Activated CD4-positive, CD25-positive, alpha-beta regulatory T cell treated with anti-CD3 and anti-CD28 coated beads, Interleukin-2, amount 50 U/mL, for 24 hours (primary cell): ENCODE measurements at regions not wholly inside any gene's neighbourhood (a gene's known extent, or its start where the extent isn't known, plus 50 kb on each side); places are given as distances from the start of the nearest gene placed in this dataset.

Experiments used
- ATAC-seq, 2 donors: fragments of 150-1000 bp; cut with Tn5 transposase; one replicate each; pipeline ENCODE4 v1.10.0; 2021; ENCODE audit warnings: mild to moderate bottlenecking in 1 of 2, moderate library complexity in 1 of 2

DNA sequence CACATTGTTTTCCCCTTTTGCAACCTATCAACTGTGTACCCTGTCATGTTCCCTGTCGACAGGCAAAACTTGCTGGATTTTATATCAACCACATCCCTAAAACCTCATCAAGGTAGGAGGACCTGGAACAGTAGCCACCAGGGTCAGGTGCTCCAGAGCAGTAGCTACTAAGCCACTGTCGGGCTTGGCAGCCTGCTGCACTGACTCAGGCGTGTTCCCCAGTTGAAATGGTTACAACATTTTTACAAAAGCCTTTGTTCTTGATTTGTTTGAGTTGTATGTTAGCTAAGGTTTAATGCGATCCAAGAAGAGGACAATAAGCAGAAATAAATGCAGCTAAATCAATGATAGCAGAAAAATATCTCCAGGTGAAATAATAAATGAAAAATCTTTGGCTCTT, 407.4 kb upstream of the TLE4 start:
- no peak for ATAC-seq

DNA sequence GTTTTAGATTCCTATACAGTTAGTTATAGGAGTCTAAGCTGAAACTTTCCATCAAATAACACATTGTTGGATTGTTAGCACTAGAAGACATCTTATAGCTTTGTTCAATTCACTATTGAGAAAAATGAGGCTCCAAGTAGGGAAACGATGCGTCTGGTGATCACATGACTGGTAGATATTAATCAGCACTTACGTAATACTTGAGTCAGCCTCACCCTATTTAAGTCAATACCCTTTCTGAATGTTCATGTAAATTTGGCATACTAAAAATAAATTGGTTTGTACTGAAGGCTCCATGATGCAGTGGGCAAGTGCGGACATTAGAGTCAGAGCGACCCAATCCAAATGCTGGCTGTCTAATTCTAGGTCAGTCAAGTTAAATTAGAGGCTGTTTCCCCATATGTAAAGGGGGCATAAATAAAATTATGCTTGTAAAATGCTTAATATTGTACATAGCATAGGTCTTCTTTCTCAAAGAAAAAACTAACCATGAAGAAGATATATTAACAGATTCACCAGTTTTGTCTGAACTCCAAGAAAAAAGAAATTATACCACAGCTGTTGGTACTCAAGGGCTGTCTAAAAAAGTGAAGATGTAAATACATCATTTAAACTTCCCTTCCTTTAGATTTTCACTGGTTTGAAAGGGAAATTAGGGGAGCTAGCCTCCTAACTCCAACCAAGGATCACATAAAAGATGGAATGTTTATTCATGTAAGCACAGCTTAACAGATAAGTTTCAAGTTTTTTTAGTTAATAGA, 406.6 kb upstream of the TLE4 start:
- no peak for ATAC-seq

DNA sequence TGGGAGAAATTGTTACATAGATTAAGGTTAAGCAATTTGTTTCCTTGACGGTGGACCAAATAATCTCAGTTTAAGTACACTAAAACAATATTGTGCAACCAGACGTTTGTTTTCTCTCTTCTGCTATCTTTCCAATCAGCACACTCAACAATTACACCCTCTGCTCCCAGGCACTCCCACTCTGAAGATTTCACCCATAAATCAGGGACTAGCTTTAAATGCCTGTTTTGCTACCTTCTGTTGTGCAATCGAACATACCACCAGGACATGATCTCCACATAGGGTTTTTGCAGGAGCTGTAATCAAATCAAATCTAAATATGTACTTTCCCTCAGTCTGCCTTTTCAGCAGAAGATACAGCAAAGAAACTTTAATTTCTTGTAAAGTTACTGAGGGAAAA, 405.8 kb upstream of the TLE4 start:
- ATAC-seq, result no peak

DNA sequence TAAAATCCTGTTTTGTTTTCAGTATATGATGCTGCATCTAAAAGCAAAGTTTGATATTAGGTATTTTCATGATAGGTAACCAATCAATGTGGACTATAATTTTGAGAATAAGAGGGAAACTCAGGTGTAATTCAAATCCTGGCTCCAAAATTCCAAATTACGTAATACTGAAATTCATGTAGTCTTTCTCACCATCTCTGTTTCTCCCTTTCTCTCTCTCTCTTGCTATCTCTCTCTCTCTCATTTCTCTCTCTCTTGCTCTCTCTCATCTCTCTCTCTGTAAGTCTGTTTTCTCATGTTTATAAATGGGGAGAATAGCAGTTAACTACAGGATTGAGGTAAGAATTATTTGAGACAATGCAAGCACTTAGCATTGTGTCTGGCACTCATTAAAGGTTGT, 401.1 kb upstream of the TLE4 start:
- no peak for ATAC-seq

DNA sequence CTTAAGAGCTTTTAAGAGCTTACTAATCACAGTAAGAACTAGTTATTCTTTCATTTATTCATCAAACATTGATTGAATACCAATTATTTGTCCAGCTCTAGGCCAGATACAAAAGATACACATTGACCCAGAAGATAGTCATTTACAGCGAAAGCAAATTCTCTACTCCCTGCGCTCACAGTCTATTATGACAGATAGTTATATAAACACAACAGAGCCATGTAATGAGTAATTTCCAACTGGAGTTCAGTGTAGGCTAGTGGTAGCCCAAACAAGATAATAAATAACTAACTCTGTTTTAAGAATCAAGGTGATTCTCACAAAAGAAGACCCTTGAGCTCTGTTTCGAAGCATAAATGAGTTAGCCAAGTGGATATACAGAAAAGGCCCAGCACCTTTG, 397.8 kb upstream of the TLE4 start:
- ATAC-seq, result no peak

DNA sequence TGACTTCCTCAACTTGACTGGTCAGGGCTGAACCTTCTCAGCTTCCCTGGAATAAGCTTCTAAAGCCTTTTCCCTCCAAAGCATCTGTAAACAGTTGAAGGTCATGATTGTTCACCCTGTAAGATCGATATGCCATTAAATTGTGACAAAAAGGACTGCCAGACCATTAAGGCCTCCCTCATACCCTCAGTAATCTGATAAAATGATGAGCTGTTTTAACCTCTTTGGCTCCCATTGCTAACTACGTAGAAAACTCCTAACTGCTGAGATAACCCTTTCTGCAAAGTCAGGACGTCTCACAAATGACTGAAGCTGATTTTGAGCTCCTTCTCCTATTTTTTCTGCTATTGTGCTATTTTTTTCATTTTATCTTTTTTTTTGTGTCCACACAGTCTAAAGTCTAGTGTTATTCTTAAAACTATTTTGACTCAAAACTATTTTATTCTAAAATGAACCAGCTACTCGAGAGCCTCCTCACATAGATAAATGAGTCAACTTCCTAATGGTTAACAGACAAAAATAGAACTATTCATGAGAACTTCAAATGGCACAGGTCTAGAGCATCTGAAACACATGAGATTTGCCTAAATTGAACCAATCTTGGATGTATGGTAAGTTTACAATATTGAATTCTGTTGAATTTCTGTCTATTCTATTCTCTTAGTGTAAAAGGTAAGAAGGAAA, 395.6 kb upstream of the TLE4 start:
- no peak for ATAC-seq

DNA sequence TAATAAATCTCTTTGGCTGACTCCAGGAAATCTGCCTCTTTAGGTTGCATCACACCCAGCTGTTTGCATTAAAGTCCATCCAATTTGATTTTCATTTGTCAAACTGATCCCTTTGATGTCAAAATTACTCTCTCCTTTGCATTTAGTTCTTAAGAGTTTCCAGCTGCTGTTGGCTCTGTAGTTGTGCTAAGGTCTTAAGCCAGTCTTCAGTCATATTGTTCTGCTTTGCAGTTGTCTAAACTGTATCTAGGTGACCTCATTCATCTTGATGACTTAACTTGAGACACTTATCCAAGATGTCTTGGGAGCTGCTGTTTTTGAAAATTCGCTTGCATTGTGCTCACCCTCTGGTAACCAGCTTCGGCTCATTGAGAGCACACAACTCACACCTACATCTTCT, 386.9 kb upstream of the TLE4 start:
- ATAC-seq, result no peak

DNA sequence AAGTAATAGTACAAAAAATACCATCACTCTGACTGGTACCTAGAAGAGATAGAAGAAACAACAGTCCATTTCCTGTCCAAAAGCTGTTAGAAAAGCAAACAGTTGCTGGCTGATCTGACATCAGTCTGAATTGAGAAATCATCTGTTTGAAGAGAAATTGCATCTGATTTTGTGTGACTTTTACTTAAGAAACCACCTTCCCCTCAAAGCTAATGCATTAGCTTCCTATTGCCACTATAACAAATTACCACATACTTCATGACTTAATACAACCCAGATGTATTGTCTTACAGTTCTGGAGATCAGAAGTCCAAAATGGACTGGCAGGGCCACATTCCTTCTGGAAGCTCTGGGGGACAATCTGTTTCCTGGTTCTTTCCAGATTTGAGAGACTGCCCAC, 385.9 kb upstream of the TLE4 start:
- no peak for ATAC-seq

DNA sequence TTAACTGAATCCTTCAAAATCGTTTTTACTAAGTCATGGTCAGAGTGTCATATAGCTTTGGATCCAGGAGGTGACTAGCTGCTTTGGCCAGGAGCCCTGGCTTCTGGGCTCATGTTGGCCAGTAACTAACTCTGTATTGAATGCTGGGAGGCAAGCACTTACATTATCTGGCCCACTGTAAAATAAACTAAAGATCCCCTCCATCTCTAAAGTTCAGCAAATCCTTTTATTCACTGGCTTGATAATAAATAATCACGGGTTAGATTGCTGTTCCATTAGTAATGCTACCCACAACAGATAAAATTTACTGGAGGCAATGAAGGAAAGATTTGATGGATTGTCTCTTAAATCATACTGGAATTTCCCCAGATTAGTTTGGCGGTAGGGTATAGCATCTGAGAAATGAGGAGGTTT, 382.2 kb upstream of the TLE4 start:
- no peak for ATAC-seq

DNA sequence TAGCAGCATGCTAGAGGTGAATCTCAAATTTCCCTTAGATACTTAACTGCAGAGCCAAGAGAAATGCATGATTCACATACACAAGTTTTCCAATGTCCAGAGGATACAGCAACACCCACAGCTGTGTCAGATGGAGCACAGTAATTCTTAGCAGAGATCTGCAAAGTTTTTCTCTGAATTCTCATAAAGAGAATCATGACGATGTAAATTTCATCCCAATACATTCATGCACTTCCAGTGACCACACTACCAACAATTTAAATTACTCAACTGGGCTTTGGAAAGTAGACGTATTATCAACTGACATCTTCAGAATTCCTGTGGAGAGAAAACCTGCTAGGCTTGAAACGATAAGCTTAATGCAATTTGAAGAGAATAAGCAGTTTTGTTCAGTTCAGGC, 378.8 kb upstream of the TLE4 start:
- no peak for ATAC-seq

DNA sequence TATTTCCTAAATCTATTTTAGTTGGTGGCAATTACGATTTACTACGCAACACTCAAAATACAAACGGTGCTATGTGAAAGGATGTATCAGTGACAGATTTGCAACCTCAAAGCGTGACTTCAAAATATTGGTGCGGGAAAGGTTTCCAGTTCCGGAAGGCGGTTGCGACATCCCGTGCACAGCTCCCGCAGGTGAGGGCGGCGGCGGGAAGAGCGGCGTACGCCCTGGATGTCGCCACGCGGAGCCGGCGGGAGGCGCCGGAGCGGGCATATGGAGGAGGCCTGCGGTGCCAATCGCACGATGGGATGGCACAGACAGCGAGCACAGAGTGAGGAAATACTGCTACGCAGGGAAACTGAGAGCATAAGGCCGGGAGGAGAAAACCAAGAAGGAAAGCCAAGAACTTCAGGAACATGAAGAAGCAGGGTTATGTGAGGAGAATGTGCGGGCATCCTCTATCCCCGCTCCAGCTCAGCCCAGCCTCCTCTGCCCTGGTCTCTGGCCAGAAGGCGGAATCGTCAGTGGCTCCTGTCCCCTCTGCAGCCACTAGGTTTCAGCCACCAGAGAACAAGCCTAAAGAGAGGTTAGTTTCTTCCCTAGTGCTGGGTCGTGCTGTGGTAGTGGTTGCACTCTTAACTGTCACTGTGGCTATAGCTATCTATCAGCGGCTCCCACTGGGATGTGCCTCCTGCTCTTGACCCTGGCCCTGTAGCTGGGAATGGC, 378.1 kb upstream of the TLE4 start:
- ATAC-seq, result no peak

DNA sequence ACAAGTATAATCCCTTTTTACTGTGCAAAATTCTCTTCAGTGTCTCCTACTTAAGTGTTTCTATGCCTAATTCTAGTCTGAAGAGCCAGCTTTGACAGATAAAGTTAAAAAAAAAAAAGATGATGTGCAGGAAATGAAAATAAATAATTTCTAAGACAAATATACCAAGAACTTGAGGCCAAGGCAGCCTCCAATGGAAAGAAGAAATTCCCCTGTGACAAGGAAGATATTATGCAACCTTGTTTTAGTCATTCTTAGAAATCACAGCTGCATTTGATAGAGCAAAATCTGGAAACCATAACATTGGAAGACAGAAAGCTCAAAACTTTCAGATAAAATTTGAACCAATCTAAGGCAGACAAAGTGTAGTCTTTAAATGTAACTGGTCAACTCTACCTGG, 375.9 kb upstream of the TLE4 start:
- no peak for ATAC-seq

DNA sequence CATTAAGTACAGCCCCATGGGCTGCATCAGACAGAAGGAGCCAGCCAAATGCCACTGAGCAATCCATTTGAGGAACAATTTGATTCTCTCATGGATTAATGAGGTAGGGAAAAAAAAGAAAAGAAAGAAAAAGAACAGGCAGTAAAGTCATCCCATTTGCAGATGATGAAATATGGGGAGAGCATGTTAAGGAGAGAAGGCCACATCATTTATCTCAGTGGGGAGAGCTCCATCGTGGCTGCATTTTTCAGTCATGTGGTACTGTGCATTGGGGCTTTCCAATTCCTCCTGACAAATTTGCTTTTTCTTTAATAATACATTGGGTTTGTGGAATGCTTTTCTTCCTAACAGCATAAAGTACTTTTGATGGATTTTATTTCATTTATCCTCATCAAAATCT, 375.2 kb upstream of the TLE4 start:
- no peak for ATAC-seq

DNA sequence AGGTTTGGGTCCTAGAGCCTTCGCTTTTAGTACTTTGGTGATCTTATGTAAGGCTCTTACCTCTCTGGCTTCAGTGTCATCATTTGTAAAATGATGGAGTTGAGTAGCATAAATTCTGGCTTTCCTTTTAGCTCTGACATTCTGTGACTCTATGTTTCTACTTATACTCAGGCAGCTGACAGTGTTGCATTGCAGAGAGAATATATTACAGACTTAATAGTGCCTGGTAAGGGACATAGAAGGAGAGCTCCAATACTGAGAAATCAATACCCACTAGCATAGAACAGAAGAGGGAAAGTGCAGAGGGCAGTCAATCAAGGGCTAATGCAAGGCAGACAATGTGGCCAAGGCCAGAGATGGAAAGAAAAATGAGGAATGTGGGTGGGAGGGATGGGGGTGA, 371.4 kb upstream of the TLE4 start:
- no peak for ATAC-seq

DNA sequence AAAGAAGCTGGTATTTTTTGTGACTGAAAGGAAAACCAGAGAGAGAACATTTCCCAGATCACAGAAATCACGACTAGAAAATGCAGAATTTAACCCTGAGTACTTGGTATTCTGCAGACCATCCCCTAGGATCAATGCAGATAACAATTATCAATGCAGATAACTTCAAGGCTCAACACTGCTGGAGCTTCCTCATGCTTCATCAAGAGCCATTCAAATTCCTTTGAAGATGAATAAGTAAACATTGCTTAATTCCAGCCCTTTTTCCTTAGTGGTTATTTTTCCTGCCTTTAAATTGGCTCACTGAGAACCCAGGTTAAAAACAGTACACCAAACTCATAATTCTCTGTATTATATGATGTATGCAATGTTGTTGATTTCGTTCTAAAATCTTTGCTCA, 370.1 kb upstream of the TLE4 start:
- ATAC-seq, result no peak

DNA sequence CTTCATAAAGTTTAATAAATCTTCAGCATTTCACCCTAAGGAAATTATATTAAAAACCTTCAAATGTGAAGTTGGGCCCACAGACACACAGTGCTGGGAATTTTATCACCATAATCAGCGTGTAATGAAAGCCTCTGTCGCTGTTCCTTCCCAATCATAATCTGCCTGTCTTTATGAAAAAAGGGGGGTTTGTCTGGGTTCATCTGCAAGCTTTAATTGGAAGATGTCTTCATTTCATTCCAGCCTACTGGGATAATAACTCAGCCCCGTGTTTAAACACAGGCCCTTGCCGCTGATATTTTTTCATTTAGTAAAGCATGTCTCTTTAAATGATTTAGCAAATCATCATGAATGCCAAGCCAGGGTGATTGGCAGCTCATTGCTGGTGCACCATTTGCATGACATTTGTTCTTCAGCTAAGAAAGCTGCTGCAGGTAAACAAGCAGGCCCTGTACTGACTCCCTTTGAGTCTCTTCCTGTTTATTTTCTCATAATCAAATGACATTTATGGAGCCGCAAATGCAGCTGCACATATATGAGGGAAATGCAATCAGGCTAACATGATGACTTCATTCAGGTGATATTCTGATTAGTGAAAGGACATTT, 362.9 kb upstream of the TLE4 start:
- ATAC-seq, result no peak

DNA sequence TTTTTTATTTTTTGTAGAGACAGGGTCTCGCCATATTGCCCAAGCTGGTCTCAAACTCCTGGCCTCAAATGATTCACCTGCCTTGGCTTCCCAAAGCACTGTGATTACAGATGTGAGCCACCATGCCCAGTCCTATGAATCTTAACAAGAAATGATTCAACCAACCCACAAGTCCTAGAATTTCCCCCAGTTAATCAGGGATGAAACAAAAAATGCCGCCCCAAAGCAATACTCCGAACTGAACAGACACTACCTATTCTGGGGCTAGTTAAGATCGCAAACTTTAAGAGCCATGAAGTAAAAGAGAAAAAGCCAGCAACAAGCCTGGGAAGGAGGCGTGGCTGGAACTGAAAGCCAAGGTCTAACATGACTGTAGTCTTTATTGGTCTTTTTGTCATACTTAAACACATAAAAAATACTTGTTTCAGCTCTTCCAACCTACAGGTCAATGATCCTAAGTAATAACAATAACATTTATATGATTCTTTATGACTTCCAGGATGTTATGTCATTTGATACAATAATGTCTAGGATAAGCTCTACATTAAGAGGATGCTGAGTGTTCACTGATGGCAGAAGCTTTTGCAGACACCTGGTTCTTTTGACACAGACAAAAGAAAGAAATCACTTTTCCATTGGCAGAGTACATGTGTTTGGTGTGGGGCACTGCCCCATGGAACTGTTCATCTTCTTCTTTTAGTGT, 361.1 kb upstream of the TLE4 start:
- no peak for ATAC-seq

DNA sequence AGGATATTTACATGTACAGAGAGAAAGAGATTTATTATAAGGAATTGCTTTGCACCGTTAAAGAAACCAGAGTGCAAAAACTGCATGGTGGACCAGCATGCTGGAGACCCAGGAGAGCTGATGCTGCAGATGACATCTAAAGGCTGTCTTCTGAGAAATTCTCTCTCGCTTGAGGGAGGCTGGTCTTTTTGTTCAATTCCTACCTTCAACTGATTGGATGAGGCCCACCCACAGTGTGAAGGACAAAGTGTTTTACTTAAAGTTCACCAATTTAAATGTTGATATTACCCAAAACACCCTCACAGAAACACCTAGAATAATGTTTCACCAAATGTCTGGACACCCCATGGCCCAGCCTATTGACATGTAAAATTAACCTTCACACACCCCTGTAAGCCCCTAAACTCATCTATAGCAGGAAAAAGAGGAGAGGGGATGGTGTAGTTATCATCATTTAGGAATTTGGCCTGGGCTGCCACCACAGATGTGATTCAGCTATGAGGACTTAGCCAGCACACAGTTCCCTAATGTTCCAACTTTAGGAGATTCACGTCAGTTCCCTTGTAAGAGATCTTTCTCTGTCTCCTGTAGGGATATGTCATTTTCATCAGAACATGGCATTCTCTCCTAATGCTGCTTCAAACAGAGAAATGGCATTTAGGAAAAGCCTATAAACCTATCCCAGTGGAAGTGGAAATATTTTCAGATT, 358.2 kb upstream of the TLE4 start:
- no peak for ATAC-seq

DNA sequence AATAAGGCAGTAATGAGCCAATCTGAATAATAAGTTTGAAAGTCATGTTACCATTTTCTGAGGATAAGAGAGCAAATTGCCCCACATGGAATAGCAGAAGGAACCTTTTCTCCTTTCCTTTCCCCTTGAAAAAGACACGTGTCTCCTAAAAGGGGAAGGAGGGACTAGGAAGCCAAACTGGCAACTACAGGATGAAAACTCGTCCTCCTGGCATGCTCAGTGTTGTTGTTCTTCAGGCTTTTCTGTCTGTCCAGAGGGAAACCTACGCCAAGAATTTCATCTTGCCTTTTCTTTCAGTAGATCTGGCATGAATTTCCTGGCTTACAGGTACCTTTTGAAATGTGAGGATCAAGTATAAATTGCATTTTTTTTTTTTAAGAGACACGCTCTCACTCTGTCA, 355.9 kb upstream of the TLE4 start:
- ATAC-seq, result no peak

DNA sequence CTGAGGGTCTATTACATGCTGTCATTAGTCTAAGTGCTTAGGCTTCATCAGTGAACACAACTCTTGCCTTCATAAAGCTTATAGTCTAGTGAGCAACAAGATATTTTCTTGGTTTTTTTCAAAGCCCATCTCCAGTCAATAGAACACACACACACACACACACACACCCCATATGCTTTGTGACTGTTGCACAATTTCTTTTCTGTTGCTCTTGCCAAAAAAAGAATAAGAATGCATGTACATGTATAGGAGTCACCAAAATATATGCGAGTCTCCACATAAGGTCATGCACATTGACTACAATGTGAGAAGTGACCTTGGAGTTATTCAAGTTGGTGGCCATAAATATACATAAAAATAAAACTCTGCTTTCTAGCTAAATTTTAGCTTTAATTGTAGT, 351.5 kb upstream of the TLE4 start:
- no peak for ATAC-seq

DNA sequence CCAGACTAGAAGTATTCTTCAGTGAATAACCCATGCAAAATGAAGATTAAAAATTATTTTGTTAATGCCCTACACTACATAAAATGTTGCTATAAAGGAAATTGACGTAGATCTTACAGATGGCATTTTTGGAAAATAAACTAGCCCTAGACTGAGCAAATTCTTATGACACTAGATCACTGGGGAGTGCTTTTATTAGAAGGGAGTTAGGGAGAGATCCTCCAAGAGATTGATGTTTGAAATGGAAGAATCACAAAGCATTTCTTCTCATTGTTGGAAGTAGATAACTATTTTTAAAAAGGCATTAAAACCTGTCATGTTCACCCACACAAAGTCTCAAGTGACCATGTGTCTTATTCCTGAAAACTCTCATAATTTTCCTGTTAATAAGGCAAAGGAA, 351.1 kb upstream of the TLE4 start:
- ATAC-seq, result no peak

DNA sequence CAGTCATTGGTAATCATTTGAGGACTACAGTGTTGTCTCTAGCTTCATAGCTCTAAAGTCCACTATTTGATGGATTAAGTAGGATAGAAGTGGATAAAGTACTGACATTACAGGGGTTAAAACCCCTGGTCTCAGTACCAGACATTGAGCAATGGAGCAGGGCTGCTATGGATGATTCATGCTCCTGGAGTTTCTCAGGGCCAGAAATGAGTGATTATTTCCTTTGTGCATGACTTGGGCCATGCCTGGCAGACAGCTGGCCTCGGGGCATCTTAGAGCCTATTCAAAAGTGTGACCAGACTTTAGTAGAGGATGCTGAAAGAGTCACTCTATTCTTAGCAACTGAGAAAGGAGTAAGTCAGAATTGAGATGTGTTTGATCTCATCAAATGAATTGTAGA, 350.7 kb upstream of the TLE4 start:
- ATAC-seq, result no peak
